Fibroblast of mammary gland (primary cell): ENCODE measurements at regions not wholly inside any gene's neighbourhood (a gene's known extent, or its start where the extent isn't known, plus 50 kb on each side); places are given as distances from the start of the nearest gene placed in this dataset.

ENCODE experiments used
- DNase-seq: peaks from one replicate; pipeline ENCODE4 v3.0.0-alpha.2; 2010; ENCODE audit warnings: low read depth
- H3K4me3 ChIP-seq: 2 replicates; pipeline ENCODE4 v1.5.1; 2011; ENCODE audit warnings: low read depth, mild to moderate bottlenecking, low read length, moderate library complexity; ENCODE audit not compliant: control insufficient read depth
- TF ChIP-seq, protein P1 (sequence below): conservative IDR thresholded peaks from 2 replicates; pipeline ENCODE4 v1.5.1; 2011; ENCODE audit warnings: low read depth, low read length, inconsistent platforms; ENCODE audit not compliant: control insufficient read depth, insufficient read depth

- no peak for DNase-seq
- TF ChIP-seq, protein P1, sequence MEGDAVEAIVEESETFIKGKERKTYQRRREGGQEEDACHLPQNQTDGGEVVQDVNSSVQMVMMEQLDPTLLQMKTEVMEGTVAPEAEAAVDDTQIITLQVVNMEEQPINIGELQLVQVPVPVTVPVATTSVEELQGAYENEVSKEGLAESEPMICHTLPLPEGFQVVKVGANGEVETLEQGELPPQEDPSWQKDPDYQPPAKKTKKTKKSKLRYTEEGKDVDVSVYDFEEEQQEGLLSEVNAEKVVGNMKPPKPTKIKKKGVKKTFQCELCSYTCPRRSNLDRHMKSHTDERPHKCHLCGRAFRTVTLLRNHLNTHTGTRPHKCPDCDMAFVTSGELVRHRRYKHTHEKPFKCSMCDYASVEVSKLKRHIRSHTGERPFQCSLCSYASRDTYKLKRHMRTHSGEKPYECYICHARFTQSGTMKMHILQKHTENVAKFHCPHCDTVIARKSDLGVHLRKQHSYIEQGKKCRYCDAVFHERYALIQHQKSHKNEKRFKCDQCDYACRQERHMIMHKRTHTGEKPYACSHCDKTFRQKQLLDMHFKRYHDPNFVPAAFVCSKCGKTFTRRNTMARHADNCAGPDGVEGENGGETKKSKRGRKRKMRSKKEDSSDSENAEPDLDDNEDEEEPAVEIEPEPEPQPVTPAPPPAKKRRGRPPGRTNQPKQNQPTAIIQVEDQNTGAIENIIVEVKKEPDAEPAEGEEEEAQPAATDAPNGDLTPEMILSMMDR = no peak
- no peak overlapping the region for H3K4me3 ChIP-seq
Observed at GRCh38 chr5:83889971-83890745, 169.5 kb upstream of the HAPLN1 start.

DNA sequence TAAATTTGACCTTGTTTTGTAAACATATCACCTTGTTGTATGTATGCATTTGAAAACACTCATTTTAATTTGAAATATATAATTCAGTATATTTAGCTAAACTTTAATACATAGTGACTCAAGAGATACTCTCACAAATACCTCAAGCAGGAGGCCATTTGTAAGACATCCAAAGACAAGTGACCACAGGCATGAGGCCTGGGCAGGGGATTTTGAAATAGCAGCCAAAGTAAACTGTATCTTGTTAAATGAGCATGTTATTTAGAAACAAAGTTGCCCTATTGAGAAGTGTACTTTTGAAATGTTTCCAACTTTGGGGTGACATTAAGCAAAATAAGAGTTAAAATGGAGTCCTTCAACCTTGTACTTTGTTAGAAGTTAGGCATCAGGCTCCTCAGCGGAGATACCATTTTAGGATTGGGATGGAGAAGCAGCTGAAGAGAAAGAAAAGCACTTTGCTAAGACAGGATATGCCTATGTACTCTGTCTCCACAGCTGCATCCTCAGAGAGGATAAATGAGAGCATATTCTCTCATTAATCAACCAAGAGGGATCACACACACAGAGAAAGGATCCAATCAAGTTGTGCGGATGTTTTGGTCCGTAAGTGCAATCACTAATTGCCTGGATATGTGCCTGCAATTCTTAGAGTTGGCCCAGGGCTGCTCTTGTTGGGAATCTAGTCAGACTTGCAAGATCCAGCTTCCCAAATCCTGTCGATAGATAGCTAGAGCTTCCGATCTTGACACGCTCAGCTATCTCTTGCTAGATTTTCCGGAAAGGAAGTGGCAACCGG lies 157.5 kb upstream of the HAPLN1 start:
- H3K4me3 ChIP-seq = no peak overlapping the region
- TF ChIP-seq, protein P1 = no peak
- peak; percentile 8 for DNase-seq

DNA sequence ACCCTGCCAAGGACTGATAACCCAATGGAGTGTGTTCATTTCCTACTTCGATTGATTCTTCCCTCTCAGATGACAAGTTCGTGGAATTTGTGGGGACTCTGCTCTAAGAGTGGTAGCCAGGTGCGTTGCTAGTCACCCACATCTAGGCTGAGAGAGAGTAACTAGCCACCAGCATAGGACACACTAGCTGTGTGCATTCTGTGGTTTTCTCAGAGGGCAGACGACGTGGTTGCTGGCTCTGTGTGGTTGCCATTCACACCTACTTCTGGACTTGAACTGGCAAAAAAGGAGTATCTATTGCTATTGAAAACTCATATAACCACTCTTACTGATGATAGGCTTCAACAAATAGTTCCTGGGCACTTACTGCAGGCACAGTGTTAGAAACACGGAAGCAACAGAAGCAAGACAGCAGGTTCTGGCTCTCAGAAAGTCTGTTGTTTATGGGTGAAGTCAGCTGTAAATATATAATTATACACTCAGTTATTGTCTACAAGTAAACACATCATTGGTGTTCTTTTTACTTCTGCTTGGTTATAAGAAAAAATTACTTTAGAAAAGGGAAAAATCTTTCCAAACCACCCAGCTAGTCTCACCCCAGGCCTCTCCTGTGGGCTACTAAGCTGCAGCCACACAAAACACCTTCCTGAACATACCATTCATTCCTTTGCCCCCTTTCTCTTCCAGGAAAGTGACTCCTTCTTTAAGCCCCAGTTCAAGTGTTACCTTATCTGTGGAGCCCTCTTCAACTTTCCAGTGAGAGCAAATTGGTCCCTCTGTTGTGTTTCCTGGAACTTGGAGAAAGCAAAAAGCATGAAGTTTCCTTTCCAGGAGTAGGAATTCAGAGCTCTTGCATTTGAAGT lies 151.1 kb upstream of the HAPLN1 start:
- TF ChIP-seq, protein P1 = no peak
- no peak for DNase-seq
- no peak overlapping the region for H3K4me3 ChIP-seq

- no peak for DNase-seq
- TF ChIP-seq, protein P1 = no peak
- H3K4me3 ChIP-seq = no peak overlapping the region
Observed at GRCh38 chr5:83866181-83866580, 145.5 kb upstream of the HAPLN1 start.

DNA sequence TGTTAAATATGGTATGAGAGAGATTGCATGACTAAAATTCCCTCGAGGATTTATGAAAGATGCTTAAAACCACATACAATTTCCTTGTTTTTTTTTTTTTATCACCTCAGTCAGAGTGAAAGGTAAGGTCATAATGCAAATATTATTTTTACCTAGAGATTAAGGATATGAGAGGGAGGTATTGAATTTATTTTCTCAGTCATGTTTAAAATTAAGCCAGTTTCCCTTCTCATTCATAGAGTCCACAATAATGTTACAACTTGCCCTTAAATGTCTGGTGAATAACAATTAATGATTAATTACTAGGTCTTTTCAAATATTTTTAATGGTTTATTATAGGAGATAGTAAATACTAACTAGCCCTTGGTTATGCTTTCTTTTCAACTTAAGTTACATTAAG lies 144.9 kb upstream of the HAPLN1 start:
- TF ChIP-seq, protein P1 = no peak
- H3K4me3 ChIP-seq = no peak overlapping the region
- no peak for DNase-seq

DNA sequence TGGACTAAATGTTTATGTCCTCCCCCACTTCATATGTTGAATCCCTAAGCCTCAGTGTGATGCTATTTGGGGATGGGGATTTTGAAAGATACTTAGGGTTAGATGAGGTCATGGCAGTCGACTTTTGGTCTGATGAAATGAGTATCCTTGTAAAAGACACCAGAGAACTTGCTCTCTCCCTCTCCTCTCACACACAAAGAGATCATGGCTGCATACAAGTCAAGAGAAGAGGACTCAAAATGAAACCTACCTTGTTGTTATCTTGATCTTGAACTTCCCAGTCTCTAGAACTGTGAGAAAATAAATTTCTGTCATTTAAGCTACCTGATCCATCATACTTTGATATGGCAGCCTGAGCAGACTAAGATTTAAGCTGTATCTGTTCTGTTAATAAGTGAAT lies 144.0 kb upstream of the HAPLN1 start:
- H3K4me3 ChIP-seq = no peak overlapping the region
- TF ChIP-seq, protein P1 = no peak
- no peak for DNase-seq
